ENCODE measurements at regions not wholly inside any gene's neighbourhood (a gene's known extent, or its start where the extent isn't known, plus 50 kb on each side); places are given as distances from the start of the nearest gene placed in this dataset.

- TF ChIP-seq CTCF (IDR thresholded peaks at IDR 0.05; ENCODE audit: low read depth, low read length, poor library complexity, severe bottlenecking) (no peak), EZH2phosphoT487 (IDR thresholded peaks at IDR 0.05; ENCODE audit: borderline replicate concordance, low read length) (no peak)
These were observed 96.8 kb upstream of the GRIA3 start for GRCh38 chrX:123087326-123087725.
